ENCODE measurements at regions not wholly inside any gene's neighbourhood (a gene's known extent, or its start where the extent isn't known, plus 50 kb on each side); places are given as distances from the start of the nearest gene placed in this dataset.
"Not testable (repeated sequence)": the region's sequence is repeated elsewhere in the genome, so short reads cannot be mapped to it uniquely, and the experiment has no call there.

DNA sequence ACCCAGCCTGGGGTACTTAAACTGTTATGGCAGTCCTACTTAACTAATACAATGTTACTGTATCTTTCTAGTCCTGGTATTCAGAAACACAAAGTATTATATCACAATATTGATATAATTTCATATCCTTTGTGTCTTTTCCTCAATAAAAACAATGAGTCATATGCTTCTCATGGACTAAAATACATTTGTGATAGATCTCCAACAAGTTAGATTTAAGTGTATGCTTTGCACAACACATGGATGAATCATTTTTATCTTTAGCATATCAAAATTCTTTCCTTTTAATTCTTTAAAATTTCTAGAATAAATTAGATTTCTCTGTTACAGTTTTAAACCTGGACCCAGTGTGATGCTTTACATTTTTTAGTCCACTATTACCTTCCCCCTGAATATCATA lies 1357.8 kb upstream of the ATXN8OS start:
- FAIRE-seq: no peak

DNA sequence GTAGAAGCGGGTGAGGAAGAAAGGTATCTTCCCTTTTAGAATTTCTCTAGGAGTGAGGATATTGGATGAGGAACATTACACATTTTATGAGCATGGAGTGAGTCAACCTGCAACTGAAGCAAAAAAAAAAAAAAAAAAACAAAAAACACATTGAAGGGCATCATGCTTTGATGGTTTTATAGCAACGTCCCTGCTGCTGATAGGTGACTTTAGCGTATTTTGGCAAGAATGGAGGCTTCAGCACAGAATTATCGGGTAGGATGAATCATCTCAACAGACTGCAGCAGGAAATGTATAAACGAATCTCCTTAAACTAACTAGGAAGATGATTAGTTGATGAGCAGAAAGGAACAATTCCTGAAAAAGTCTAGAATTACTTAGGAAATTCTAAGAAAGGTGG lies 1359.6 kb upstream of the ATXN8OS start:
- no peak for FAIRE-seq

DNA sequence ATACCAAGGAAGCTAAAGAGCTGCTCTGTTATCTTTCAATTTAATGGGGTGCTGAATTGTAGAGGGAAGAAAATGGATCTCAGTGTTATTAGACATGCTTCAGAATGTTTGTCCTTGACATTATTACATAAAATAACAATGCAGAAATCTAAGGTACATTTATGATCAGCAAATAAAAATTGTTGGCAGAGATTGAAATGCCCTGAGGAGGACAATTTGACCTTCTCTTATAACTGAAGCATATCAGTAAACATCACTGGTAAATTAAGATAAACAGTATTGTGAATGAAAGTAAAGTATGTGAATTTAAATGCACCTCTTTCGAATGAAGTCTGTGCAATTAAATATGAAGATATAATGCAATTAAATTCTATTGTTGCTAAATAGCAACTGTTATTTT lies 1362.1 kb upstream of the ATXN8OS start:
- FAIRE-seq: peak; percentile 40

GRCh38 chr13:68736961-68737360 lies 1370.7 kb upstream of the ATXN8OS start:
- peak; percentile 63 for FAIRE-seq

DNA sequence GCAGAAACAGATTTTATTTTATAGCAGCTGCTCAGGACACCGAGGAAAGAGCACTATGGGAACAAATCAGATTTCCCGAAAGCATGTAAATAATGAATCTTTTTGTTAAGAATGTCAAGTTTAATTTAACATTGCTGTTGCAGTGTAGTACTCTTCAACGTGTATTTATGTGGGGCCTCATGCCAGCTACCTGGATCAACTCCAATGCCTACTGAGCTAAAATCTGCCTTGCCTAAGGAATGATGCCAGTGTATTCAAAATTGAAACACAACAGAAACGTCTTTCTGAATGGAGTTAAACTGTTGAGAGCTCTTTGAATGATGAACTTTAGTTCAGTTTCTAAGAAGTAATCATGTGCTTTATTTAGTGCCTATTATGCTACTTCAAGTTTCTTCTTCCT lies 1379.8 kb upstream of the ATXN8OS start:
- no peak for FAIRE-seq

DNA sequence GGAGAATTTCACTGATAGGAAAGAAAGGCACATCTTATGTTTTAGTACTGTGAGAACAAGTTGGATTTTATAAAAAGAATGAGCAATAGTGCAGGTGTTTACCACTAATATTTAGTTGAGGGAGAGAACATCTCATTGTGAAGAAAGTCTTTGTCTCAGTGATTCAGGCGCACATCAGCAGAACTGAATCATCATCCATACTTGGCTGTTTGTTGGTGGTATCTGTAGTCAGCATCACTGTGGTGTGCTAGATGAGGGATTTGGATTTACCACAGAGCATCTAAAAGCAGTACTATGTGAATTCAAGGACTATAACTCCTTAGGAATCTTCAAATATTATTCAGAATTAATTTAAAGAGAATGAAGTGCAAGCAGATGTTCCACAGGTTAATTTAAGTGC lies 1380.5 kb upstream of the ATXN8OS start:
- no peak for FAIRE-seq

DNA sequence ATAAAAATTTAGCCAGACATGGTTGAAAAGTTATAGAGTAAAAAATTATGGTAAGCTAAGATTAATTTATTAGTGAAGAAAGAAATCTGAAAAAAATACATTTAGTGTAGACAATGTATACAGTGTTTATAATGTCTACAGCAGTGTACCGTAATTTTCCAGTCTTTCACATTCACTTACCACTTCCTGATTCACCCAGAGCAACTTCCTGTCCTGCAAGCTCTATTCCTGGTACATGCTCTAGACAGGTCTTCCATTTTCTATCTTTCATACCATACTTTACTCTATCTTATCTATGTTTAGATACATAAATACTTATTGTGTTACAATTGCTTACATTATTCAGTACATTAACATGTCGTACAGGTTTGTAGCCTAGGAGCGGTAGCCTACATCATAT lies 1387.8 kb upstream of the ATXN8OS start:
- no peak for FAIRE-seq

DNA sequence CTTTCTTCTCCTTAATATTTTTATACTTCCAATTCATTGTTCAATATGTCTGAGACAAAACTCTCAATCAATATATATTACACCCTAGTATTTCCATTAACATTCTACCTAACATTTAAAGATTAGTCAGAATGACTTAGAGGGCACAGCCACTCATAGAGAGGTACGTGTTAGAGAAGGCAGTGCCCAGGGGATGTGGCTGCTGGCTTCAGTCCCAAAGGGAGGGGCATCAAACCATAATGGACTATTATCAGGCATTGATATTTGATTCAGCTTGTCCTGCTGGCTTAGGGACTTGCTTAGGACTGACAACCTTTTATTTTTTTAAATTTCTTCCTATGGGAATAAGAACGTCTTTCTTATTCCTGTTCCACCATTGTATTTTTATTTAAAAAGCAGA lies 1392.0 kb upstream of the ATXN8OS start:
- peak; percentile 91 for FAIRE-seq

DNA sequence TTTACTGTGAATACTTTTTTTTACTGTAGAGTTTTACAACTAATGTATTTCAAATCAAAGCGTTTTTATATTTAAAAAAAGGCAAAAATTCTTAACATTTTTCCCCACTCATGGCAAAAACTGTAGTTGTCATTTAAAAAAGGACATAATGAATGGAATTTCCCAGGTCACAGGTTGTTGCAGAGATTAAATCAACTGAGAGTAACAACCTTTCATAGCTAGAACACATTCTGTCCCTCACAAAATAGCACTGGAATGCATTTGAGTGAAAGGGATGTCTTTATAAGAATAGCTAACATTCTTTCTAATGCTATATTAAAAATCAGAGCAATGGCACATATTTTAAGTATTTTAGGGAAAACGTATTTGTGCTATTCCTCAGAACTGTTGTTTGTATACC lies 1393.3 kb upstream of the ATXN8OS start:
- no peak for FAIRE-seq

GRCh38 chr13:68713394-68713793 lies 1394.2 kb upstream of the ATXN8OS start:
- FAIRE-seq: peak; percentile 98

GRCh38 chr13:68708336-68708908 lies 1399.2 kb upstream of the ATXN8OS start:
- FAIRE-seq: peak; percentile 25

- not testable (repeated sequence) for FAIRE-seq
Measured at GRCh38 chr13:68706044-68706443, 1401.6 kb upstream of the ATXN8OS start.

DNA sequence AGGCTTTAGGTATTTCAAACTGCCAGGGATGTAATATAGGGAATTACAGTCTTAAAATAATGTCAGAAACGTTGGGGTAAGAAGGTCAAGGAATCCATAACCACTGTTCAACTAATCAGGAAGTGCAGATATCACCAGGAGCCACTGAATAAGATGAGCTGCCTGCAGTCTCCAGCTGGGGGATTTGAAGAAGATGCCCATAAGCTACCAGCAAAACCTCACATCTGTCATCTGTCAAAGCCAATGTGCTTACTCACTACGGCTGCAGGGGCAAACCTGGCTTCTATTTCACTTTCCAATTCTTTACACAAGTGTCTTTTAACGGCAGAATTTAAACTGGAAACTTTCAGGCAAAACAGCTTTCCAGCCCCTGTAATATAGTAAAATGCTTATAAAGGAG lies 1410.1 kb upstream of the ATXN8OS start:
- FAIRE-seq: no peak

GRCh38 chr13:68696907-68697306 lies 1410.7 kb upstream of the ATXN8OS start:
- FAIRE-seq: no peak

DNA sequence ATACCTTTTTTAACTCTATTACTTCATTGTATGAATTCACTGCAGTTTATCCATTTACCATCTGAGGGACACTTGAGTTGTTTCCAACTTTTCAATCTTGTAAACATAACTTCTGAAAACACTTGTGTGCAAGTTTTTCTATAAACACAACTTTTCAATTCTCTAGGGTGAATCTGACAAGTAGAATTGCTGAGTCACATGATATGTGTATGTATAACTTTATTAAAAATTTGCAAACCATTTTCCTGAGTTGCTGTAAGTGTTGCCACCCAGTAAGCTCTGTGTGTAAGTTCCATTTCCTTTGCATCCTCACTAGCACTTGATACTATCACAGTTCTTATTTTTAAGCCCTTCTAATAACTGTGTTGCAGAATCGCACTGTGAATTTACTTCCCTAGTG lies 1415.6 kb upstream of the ATXN8OS start:
- FAIRE-seq: peak; percentile 55

- peak; percentile 95 for FAIRE-seq
Measured at GRCh38 chr13:68690567-68690966, 1417.1 kb upstream of the ATXN8OS start.

DNA sequence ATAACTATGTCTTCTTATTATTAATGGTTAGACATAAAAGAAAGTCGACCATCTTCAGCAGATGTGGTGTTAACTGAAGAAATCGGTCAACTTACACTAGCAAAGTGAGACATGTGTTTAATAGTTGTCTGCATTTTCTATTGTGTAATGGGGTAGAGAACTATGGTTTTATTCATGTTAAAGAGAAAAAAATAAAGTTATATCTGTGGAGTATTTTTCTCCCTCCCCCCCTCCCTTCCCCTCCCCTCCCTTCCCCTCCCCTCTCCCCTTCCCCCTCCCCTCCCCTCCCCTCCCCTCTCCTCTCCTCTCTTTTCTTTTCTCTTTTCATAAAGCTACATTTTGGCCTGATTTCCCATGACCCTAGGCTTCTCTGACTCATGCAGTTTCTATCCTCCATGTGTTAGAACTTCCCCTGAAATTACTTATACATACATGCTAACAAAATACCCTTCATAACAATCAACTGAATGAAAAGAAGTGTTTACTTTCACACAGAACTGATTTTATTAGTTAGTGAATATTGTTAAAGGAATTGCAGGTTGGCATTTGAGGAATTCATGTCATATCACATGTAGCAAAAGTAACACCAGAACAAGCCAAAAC lies 1431.0 kb upstream of the ATXN8OS start:
- FAIRE-seq: peak; percentile 98

DNA sequence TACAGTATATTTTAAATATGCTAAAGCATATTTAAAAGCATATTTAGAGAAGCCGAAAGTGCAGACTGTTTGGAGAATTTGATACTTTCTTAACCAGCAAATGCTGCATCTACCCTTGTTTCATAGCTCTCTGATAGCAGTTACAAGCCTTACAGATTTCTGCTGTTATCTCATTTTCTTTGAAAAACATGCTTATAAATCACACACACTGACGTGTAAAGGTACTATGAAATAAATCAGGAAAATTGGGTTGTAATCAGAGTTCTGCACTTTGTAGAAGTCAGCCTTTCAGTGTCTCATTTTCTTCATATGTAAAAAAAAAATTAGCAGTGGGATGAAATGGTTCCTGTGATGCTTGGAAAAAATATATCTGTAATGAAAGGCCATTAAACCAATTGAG lies 1432.4 kb upstream of the ATXN8OS start:
- no peak for FAIRE-seq

DNA sequence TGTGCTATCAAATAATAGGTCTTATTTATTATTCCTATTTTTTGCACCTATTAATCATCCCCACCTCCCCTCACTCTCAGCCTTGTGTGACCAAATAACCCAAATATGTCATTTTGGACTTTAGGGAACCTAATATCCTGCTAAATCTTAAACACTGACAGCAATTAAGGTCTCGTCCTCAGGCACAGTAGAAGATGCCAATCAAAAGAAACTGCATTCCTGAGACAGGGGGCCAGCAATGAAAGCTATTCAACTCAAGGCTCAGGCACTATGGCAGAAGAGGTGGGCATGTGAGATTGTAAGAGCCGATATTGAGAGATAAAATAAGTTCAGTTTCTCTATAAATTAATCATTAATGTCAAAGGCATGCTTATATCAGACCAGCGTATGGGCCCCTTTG lies 1437.7 kb upstream of the PCDH9 start:
- no peak for FAIRE-seq

DNA sequence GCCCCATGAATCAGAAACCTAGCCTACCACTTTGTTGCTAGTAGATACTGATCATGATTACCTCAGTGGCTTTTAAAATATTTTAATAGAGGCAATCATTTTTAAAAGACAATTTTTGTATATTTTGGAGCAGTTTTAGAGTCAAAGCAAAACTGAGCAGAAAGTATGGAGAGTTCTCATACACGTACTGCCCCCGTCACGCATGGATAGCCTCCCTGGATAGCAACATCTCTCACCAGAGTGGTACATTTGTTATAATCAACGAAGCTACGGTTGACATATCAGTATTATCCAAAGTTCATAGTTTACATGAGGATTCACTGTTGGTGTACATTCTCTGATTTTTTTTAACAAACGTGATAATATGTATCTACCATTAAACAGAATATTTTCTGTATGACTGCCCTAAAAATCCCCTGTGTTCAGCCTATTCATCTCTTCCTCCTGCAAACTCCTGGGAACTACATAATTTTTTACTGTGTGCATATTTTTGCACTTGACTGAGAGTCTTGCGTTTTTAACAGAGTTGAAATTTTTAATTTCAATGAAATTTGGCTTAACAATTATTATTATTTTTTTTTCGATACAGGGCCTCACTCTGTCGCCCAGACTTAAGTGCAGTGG lies 1436.8 kb upstream of the PCDH9 start:
- FAIRE-seq: no peak

DNA sequence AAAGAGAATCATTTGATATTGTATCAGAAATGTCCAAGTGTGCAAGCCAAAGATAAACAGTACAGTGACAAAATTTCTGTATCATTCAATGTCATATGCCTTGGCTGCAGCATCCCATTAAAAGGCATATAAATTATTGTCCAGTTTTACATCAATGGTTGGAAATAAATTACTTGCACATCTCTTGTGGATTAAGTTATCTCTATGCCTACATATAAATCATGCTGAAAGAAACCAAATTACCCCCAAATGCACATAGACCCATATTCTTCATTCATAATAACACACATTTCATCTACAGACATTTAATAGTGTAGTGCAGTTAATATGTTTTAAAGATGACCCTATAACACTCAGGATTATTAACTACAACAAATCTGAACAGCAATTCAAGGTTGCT lies 1415.7 kb upstream of the PCDH9 start:
- FAIRE-seq: no peak

GRCh38 chr13:68644611-68645010 lies 1414.5 kb upstream of the PCDH9 start:
- FAIRE-seq: no peak

GRCh38 chr13:68636784-68637183 lies 1406.6 kb upstream of the PCDH9 start:
- no peak for FAIRE-seq

GRCh38 chr13:68628994-68629393 lies 1398.9 kb upstream of the PCDH9 start:
- FAIRE-seq: no peak

- no peak for FAIRE-seq
Measured at GRCh38 chr13:68627379-68627778, 1397.2 kb upstream of the PCDH9 start.

Measured in G401.6 (cell line).